CD14-positive monocyte (primary cell): ENCODE measurements at regions not wholly inside any gene's neighbourhood (a gene's known extent, or its start where the extent isn't known, plus 50 kb on each side); places are given as distances from the start of the nearest gene placed in this dataset.

Experiments
- DNase-seq, 3 donors: peaks; one replicate each; pipeline ENCODE4 v3.0.0-alpha.2; 2011 to 2022
- H2AFZ ChIP-seq: 2 replicates; pipeline ENCODE4 v1.6.0; 2012; ENCODE audit warnings: mild to moderate bottlenecking, low read depth, low read length, inconsistent platforms; ENCODE audit not compliant: insufficient read depth, poor library complexity, severe bottlenecking
- H3K27ac ChIP-seq, 2 donors: 1 replicate in 1 of 2; 2 replicates in 1 of 2; pipeline ENCODE4 v1.5.1; 2012 to 2013; ENCODE audit warnings: low read length in 2 of 2, control low read depth in 1 of 2, inconsistent platforms in 1 of 2, low read depth in 1 of 2, mild to moderate bottlenecking in 1 of 2
- H3K27me3 ChIP-seq, 2 donors: one replicate each; pipeline versions ENCODE4 v1.6.0 to v1.6.1; 2011 to 2013; ENCODE audit warnings: low read length in 2 of 2; ENCODE audit not compliant: control insufficient read depth in 2 of 2, insufficient read depth in 2 of 2
- H3K36me3 ChIP-seq, 2 donors: replicated peaks in 1 of 2; 1 replicate in 1 of 2; 2 replicates in 1 of 2; pipeline versions ENCODE4 v1.5.1 to v1.6.1; 2012 to 2013; ENCODE audit warnings: low read length in 2 of 2, control low read depth in 1 of 2, inconsistent platforms in 1 of 2, mild to moderate bottlenecking in 1 of 2; ENCODE audit not compliant: insufficient read depth in 2 of 2, control insufficient read depth in 1 of 2
- H3K4me1 ChIP-seq, 2 donors: 1 replicate in 1 of 2; 2 replicates in 1 of 2; pipeline versions ENCODE4 v1.5.1 to v1.6.1; 2012 to 2013; ENCODE audit warnings: low read length in 2 of 2, control low read depth in 1 of 2, inconsistent platforms in 1 of 2, mild to moderate bottlenecking in 1 of 2, moderate library complexity in 1 of 2; ENCODE audit not compliant: insufficient read depth in 2 of 2, control insufficient read depth in 1 of 2
- H3K4me2 ChIP-seq: replicated peaks from 2 replicates; pipeline ENCODE3; 2012; ENCODE audit warnings: low read length, moderate library complexity, mild to moderate bottlenecking; ENCODE audit not compliant: poor library complexity, severe bottlenecking; ENCODE audit errors: extremely low read depth
- H3K4me3 ChIP-seq, 3 experiments: fragments of 200-600 bp in 1 of 3; sonication (generic) in 1 of 3; replicated peaks in 1 of 3; 1 replicate in 2 of 3; 2 replicates in 1 of 3; pipeline ENCODE4 v1.5.1; 2011 to 2013; ENCODE audit warnings: low read length in 3 of 3, mild to moderate bottlenecking in 3 of 3, control low read depth in 2 of 3, low read depth in 2 of 3, inconsistent platforms in 1 of 3, moderate library complexity in 1 of 3
- H3K79me2 ChIP-seq: 2 replicates; pipeline ENCODE4 v1.6.0; 2012; ENCODE audit warnings: mild to moderate bottlenecking, control low read depth, inconsistent platforms, low read length, moderate library complexity; ENCODE audit not compliant: insufficient read depth
- H3K9ac ChIP-seq: 2 replicates; pipeline ENCODE4 v1.6.0; 2017; ENCODE audit warnings: low read length, mild to moderate bottlenecking; ENCODE audit not compliant: insufficient read depth, poor library complexity, severe bottlenecking
- H3K9me3 ChIP-seq, 2 donors: replicated peaks in 1 of 2; 1 replicate in 1 of 2; 2 replicates in 1 of 2; pipeline versions ENCODE4 v1.5.1 to v1.6.1; 2012 to 2013; ENCODE audit warnings: low read length in 2 of 2, control low read depth in 1 of 2; ENCODE audit not compliant: control insufficient read depth in 1 of 2, insufficient read depth in 1 of 2
- H4K20me1 ChIP-seq: 2 replicates; pipeline ENCODE4 v1.6.0; 2012; ENCODE audit warnings: mild to moderate bottlenecking, low read length, control low read depth, moderate library complexity; ENCODE audit not compliant: insufficient read depth
- H3K27ac Mint-ChIP-seq, 7 donors: one replicate each; pipeline ENCODE4 v1.8.0; 2020; ENCODE audit warnings: mild to moderate bottlenecking in 7 of 7, mixed read lengths in 7 of 7, moderate library complexity in 6 of 7, inconsistent platforms in 2 of 7
- H3K27me3 Mint-ChIP-seq, 3 donors: one replicate each; pipeline ENCODE4 v1.8.0; 2021 to 2022; ENCODE audit warnings: low read depth in 3 of 3, mild to moderate bottlenecking in 3 of 3, mixed read lengths in 3 of 3, moderate library complexity in 3 of 3, inconsistent platforms in 1 of 3
- H3K36me3 Mint-ChIP-seq, 2 donors: one replicate each; pipeline ENCODE4 v1.8.0; 2020; ENCODE audit warnings: mixed read lengths in 2 of 2, inconsistent platforms in 1 of 2, mild to moderate bottlenecking in 1 of 2
- H3K4me1 Mint-ChIP-seq: one replicate; pipeline ENCODE4 v1.8.0; 2020; ENCODE audit warnings: mild to moderate bottlenecking, mixed read lengths
- H3K4me3 Mint-ChIP-seq, 2 donors: one replicate each; pipeline ENCODE4 v1.8.0; 2020; ENCODE audit warnings: mild to moderate bottlenecking in 2 of 2, mixed read lengths in 2 of 2, moderate library complexity in 1 of 2
- H3K9me3 Mint-ChIP-seq, 7 donors: one replicate each; pipeline ENCODE4 v1.8.0; 2020 to 2022; ENCODE audit warnings: mixed read lengths in 7 of 7, mild to moderate bottlenecking in 6 of 7, moderate library complexity in 6 of 7, inconsistent platforms in 2 of 7
- CTCF ChIP-seq: fragments of 200-600 bp; IDR thresholded peaks from one replicate; pipeline ENCODE4 v1.8.0; 2022; ENCODE audit warnings: antibody characterized with exemption, mild to moderate bottlenecking
- WGBS: methylation state at CpG from one replicate; pipeline ENCODE4 v1.1.5; 2013; ENCODE audit warnings: missing lambda C conversion rate; ENCODE audit not compliant: insufficient coverage; 5-methylcytosine and 5-hydroxymethylcytosine counted together
- intact Hi-C, 2 donors: fragments of 100-400 bp; cut with micrococcal nuclease; formaldehyde crosslinking; loops; one replicate each; pipeline versions ENCODE4 v1.15.0 to v1.15.1; 2023

GRCh38 chr13:108102771-108103170 lies 112.6 kb downstream of the LIG4 start:
- H4K20me1 ChIP-seq: no peaks in the 10 kb centered on the region
- intact Hi-C loops: no loop called here
- no peak overlapping the region for H3K27ac Mint-ChIP-seq
- H3K79me2 ChIP-seq: no peaks in the 10 kb centered on the region
- H2AFZ ChIP-seq: no peak overlapping the region
- no peak for TF ChIP-seq CTCF
- no peak for DNase-seq
- WGBS: 100% methylated on average over 1 of the region's 6 CpGs
- no peaks in the 10 kb centered on the region for H3K36me3 Mint-ChIP-seq
- H3K36me3 ChIP-seq: no peaks in the 10 kb centered on the region
- no peaks in the 10 kb centered on the region for H3K9me3 ChIP-seq
- no peaks in the 10 kb centered on the region for H3K4me1 Mint-ChIP-seq
- peaks cover 0 to 3% (median 1%) of the 10 kb centered on the region in 7 donors for H3K9me3 Mint-ChIP-seq
- H3K4me2 ChIP-seq: no peak overlapping the region
- no peaks in the 10 kb centered on the region for H3K27me3 Mint-ChIP-seq
- H3K27me3 ChIP-seq: no peaks in the 10 kb centered on the region
- H3K9ac ChIP-seq: no peak overlapping the region
- H3K4me3 Mint-ChIP-seq: no peak overlapping the region
- no peak overlapping the region for H3K27ac ChIP-seq
- H3K4me1 ChIP-seq: no peaks in the 10 kb centered on the region
- H3K4me3 ChIP-seq: no peak overlapping the region

- Histone ChIP-seq H3K4me1 (no peaks in the 10 kb centered on the region), H3K4me2 (no peak overlapping the region), H3K4me3 (no peak overlapping the region), H3K79me2 (no peaks in the 10 kb centered on the region), H3K27me3 (no peaks in the 10 kb centered on the region), H3K9me3 (no peaks in the 10 kb centered on the region), H3K9ac (no peak overlapping the region), H2AFZ (no peak overlapping the region), H3K27ac (no peak overlapping the region), H3K36me3 (no peaks in the 10 kb centered on the region), H4K20me1 (no peaks in the 10 kb centered on the region)
- H3K4me3 Mint-ChIP-seq: no peak overlapping the region
- intact Hi-C loops: no loop called here
- no peak overlapping the region for H3K27ac Mint-ChIP-seq
- no peak for DNase-seq
- H3K9me3 Mint-ChIP-seq: peaks cover 0 to 3% (median 0%) of the 10 kb centered on the region in 7 donors
- no peaks in the 10 kb centered on the region for H3K4me1 Mint-ChIP-seq
- H3K36me3 Mint-ChIP-seq: no peaks in the 10 kb centered on the region
- TF ChIP-seq CTCF: no peak
- no peaks in the 10 kb centered on the region for H3K27me3 Mint-ChIP-seq
- 70% methylated on average over 2 of the region's 5 CpGs for WGBS
Measured at GRCh38 chr13:108096301-108096915, 118.9 kb downstream of the LIG4 start.
